GM19463 (cell line): ENCODE measurements at regions not wholly inside any gene's neighbourhood (a gene's known extent, or its start where the extent isn't known, plus 50 kb on each side); places are given as distances from the start of the nearest gene placed in this dataset.

Experiments used
- ATAC-seq: cut with Tn5 transposase; IDR thresholded peaks from one replicate; pipeline ENCODE4 v1.9.1; 2021; ENCODE audit warnings: mild to moderate bottlenecking, moderate library complexity; ENCODE audit not compliant: unreplicated experiment

DNA sequence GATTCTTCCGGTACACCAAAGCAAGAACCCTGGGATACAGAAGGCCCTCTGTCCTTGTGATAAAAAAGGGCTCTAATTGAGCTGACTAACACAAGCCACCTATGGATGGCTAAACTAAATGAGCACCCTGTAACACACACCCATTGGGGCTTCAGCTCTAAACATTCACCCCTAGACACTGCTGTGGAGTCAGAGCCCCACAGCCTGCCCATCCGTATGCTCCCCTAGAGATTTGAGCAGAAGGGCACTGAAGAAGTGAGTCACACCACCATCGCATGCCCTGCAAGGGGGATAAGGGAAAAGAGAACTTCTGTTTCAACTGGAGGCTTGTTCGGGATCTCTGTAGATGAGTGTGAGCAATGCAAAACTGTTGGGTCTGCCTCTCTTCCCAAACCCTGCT is 545.2 kb downstream of the KCTD8 start:
- no peak for ATAC-seq

DNA sequence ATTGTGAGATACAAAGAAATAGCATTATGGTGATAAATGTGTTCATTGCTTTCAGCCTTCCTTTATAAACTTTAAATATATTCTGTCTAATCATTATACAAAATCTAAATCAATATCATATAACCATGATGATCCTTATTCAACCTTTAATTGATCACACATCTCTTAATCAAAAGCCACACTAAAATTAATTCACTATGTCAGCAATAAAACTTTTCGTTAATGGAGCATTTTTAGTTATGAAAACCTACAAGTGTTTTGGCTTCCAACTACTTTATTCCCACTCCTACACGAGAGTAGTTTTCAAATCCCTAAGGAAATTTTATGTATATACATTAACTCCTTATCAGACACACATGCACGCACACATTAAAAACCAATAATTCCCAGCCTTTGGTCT is 530.2 kb downstream of the KCTD8 start:
- no peak for ATAC-seq

DNA sequence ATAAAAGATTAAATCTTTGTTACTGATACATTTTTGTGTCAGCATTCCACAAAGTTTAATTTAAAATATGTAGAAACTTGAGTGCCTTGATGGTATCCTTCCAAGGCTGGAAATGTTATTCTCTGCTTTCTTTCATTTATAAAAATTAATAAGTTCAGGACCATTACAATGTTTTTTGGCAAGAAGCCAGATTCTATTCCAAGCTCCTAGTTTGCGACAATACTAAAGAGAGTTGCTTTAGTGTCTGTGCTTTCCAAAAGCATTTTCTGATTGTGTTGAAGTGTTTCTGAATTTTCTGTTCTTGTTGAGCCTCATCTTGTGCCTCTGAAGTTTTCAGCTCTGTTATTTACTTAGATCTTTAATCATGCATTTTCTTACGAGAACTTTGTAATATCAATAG is 516.2 kb downstream of the KCTD8 start:
- ATAC-seq = no peak

DNA sequence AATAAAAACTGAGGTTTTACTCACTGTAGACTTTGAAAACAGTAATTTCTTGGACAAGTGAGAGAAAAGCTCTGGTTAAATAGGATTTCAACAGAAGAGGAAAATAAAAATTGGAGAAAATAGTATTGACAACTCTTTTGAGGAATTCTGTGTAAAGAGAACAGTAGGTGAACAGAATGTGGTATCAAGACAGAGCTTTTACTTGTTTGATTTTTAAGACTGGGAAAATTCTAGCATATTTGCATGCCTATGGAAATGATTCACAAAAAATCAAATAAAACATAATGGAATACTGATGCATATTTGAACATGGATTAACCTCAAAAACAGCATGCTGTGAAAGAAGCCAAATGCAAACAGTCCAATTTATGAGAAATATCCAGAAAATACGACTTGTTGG is 504.6 kb downstream of the KCTD8 start:
- ATAC-seq = no peak

DNA sequence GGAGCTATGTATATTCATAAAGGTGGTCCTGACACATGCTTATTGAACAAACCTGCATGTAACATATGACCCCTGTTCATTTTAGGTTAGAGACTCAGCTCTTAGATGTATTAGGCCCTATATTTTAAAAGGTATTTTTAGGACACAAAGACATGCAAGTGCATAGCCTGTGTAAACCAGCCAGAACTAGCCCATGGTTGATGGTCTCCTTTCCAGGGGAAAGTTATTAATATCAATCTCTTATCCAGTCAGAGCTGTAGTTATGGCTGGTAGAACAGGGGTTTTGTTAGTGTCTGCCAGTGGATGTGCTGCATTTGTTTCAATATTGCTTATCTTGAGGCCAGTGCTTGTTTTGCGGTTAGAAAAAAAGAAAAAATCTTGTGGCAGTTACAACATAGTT is 488.6 kb downstream of the KCTD8 start:
- ATAC-seq = no peak

DNA sequence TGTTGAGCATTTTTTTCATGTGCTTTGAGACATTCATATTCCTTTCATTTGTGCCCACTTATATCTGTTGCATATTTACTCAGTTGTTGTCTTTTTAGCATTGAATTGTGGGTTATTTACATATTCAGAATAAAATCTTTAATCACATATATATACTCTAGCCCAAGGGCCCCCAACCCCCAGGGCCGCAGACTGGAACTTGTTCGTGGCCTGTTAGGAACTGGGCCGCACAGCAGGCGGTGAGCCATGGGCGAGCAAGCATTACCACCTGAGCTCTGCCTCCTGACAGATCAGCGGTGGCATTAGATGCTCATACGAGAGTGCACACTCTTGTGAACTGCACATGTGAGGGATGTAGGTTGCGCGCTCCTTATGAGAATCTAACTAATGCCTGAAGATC is 480.6 kb downstream of the KCTD8 start:
- ATAC-seq = no peak

DNA sequence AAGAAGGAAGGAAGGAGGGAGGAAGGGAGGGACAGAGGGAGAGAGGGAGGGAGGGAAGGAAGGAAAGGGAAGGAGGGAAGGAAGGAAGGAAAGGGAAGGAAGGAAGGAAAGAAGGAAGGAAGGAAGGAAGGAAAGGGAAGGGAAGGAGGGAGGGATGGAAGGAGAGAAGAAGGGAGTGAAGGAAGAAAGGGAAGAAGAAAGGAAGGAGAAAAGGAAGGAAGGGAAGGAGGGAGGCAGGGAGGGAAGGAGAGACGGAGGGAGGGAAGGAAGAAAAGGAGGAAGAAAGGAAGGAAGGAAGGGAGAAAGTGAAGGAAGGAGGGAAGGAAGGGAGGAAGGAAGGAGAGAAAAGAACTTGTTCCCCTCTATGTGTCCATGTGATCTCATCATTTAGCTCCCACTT is 465.0 kb downstream of the KCTD8 start:
- ATAC-seq = no peak

DNA sequence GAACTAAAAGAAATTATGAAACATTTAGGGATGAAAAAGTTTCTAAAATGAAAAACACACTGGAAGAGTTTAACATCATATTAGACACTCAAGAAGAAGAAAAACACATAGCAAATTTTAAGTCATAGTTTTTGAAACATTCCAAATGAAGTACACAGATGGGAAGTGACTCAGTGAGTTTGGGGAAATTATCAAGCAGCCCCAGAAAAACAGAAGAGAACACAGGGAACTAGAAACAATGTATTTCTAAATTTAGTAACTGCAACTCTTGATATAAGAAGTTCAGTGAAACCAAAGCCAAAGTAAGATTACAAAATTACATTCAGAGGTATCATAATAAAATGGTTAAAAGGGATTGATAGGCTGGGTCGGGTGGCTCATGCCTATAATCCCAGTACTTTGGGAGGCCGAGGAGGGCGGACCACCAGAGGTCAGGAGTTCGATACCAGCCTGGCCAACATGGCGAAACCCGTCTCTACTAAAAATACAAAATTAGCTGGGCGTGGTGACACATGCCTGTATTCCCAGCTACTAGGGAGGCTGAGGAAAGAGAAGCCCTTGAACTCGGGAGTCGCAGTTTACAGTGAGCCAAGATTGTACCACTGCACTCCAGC is 461.2 kb downstream of the KCTD8 start:
- no peak for ATAC-seq

DNA sequence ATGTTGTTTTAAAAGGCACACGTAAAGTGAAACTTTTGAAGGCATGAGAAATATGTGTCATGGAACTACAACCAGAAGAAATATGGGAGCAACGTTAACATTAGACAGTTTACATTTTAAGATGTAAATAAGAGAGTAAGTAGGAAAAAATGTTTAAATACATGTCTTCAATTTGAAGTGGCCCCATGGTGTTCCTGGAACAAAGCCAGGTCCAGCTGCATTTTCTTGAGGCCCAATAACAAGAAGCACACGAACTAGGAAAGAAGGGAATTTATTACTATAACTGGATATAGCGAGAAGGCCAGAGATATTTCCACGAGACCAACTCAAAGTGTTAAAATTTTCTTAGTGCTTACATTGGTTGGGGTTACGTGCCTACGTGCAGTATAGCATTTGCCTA is 458.1 kb downstream of the KCTD8 start:
- ATAC-seq = no peak

DNA sequence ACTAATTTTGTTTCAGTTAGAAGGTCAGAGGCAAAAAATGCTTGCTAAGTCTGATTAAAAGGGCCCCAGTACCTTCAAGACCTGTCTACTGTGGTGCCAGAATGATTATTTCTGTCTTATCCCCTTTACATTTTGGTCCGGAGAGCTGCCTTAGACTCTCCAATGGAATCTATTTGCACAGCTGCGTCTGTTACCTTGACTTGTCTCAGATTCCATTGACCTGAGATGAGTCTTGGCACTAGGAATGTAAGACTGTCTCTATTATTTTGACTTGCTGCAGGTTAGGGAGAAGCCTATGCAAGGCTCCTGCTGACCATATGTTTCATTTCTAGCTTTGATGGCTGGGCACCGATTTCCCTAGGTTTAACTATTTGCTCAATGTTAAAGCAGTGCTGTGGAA is 457.6 kb downstream of the KCTD8 start:
- ATAC-seq = no peak

DNA sequence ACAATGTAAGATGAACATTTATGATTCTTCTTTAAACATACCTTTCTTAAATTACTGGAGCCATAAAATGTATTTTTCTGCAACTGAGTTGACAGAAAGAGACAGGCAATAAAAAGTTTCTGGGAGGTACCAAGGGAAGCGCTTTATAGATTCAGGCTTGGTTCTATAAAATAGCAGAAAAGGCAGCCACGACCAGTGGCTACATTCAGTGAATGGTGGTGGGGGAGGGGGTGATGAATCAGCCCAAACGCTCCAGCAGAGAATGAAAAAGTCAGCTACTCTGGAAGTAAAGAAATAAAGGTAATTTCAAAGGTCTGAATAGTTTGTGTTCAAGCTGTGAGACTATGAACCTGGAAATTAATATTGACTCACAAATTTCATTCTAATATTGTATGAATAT is 456.1 kb downstream of the KCTD8 start:
- ATAC-seq = no peak

DNA sequence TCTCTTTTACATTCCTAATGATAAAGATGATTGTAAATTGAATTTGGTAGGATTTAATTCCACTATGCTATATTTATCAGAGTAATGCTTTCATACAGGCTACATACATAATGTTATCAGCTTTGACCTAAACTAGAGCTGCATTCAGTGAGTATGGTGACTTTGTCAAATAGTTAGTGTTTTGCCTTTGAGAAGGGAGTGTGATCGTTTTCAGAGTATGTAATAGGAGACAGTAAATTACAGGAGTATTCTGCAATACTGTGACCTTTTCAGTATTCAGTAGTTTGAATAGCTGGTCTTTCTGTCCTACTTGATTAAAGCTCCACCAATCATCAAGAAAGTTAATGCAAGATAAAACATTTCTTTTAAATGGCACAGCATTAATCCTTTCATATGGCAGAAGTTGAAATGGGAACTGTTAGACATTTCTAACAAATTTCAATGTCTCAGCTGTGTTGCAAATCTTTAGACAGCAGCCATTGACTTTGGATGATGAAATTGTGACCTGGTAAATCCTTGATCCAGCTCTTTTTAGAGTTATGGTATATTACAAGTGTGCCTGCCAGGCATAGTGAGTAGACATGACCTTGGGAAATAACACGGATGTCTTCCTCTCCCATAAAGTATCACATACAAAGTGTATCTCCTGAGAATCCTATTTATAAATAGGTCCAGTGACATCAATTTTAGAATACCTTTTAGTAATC is 455.3 kb downstream of the KCTD8 start:
- ATAC-seq = no peak

DNA sequence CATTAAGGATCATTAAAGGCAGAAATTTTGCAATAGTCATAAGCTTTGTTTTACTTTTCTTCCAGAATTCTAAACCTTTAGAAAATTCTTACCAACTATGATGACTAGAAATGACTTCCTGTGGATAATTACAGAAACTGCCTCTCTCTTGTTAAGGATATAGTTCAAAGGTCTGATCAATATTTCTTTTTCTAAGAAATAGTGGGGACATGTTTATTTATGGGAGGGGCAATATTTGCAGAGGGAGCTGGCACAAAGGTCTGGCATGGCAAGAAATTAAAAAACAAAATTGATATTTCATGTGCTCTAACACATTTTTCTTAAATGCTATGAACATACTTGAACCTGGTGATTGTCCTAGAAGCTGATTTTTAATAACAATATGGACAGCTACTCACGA is 448.9 kb downstream of the KCTD8 start:
- ATAC-seq = no peak

DNA sequence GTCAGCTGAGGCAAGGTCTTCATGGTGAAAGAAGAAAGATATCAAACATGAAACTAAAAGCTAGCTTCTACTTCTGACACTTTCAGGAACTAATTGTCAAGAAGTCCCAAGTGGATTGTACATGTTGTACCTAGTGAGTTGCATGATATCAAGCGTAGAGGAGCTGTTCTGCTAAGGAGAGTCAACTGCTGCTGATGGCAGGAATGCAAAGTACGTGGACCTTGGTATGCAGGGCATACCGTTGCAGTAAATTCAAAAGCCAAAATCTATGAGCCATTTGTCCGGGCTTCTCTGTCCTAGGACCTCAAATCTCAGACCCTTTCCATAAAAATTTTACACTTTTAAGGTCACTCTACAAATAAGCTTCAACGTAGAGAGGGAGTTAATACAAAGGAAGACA is 446.2 kb downstream of the KCTD8 start:
- ATAC-seq = no peak

DNA sequence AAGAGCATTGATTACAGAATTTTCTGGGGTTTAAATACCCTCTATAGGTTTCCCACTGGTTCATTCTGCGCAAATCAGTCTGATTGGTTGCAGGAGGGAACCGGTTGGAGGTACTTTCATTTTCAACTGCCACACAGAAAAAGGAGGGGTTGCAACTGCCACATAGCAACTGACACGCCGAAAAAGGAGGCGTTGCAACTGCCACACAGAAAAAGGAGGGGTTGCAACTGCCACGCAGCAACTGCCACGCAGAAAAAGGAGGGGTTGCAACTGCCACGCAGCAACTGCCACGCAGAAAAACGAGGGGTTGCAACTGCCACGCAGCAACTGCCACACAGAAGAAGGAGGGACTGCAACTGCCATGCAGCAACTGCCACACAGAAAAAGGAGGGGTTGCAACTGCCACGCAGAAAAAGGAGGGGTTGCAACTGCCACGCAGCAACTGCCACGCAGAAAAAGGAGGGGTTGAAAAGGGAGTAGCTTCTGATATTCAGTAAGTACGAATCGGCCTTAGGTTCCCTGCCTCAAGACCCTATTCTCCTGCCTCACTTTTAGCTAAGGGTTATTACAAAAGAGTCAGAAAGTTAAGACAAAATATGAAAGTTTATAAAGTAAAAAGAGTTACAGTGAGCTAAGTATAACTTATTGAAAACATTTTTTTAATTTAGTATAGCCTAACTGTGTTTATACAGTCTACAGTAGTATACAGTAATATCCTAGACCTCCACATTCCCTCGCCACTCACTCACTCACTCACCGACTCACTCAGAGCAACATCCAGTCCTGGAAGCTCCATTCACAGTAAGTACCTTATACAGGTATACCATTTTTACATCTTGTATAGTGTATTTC is 431.8 kb downstream of the KCTD8 start:
- ATAC-seq = no peak

DNA sequence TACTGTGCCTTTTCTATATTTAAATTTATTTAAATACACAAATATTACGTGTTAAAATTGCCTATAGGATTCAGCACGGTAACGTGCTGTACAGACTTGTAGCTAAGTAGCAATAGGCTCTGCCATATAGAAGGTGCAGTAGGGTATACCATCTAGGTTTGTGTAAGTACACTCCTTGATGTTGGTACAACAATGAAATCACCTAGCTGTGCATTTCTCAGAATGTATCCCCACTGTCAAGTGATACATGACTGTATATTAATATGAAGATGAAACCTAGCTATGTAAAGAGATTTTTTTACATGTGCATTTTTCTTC is 431.2 kb downstream of the KCTD8 start:
- no peak for ATAC-seq

DNA sequence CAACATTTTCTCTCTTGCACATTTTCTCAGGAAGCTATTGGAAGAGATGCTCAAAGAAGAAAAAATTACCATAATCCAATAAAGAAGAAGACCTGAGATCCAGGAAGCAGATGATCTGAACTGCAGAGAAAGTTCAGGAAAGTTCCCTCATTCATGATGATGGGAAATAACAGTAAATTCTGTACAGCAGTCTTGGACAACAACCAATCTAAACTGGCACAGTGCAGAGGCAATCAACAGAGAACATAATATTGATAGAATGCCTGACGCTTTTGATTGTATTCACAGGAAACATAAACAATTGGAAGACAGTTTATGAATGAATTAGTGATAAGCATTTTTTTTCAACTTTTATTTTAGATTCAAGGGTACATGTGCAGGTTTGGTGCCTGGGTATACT is 428.9 kb downstream of the KCTD8 start:
- ATAC-seq = no peak

DNA sequence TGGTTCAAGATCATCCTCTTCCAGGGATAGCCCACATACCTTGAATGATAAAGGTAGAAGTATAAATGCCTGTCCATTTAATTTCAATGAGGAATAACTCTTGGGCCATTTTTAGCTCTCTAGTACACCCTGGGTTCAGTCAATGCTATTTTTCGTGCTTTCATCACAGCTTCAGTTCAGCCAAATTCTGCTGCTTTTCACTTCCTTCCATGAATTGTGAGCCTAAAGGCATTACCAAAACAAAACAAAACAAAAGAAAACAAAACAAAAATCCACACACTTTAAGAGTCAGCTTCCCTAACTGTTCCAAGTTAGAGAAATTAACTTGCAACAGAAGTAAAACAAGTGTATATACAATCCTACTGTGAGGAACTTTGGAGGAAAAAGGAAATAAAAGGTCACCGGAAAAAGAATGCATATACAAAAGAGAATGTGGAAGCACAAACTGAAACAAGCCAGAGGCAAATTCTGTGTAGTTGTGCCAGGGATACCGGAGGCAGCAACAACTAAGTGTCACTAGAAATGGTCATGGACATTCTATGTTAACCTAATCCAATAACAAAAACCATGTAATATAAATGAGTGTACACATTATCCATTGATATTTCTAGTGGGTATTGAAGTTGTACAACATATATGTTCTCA is 423.1 kb downstream of the KCTD8 start:
- ATAC-seq = no peak

DNA sequence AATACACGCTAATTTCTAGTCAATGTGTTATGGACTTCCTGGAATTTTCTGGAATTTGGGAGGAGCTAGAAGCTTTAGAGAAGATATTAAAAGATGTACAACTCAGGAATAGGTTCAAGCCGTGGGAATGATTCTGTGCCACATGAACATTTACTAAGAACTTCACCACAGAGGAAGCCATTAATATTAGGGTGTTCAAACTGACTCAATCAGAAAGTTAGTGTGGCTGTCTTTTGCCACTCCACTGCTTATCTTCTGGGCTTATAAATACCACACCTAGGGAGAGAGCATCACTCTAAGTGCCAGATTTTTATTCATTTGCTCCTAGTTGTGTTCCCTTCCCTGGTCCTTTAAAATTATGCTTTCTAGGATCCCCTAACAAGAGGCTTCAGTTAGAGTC is 409.8 kb downstream of the KCTD8 start:
- ATAC-seq = no peak

DNA sequence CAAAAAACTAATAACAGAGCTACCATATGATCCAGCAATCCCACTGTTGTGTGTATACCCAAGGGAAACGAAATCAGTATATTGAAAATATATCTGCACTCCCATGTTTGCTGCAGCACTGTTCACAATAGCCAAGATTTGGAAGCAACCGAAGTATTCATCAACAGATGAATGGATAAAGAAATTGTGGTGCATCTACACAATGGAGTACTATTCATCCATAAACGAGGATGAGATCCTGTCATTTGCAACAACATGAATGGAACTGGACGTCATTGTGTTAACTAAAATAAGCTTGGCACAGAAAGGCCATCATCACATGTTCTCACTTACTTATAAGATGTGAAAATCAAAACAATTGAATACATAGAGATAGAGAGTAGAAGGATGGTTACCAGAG is 402.1 kb downstream of the KCTD8 start:
- ATAC-seq = no peak

DNA sequence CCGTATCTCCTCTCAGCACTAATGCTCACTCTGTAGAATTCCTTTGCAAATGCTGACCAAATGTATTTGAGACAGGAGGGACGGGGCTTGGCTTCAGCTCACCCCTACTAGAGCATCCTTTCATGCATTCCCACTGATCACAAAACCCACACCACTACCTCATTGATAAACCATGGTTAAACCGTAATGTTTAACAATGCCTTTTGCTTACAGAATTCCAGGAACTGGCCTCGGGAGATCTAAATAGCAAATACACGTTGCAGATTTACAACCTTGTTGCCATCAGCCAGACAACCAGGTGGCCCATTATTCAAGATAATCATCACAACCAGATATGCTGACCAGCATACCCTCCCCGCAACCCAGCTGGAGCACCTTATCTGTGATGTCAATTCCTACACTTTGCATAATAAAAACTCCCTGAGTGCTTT is 391.9 kb downstream of the KCTD8 start:
- no peak for ATAC-seq

DNA sequence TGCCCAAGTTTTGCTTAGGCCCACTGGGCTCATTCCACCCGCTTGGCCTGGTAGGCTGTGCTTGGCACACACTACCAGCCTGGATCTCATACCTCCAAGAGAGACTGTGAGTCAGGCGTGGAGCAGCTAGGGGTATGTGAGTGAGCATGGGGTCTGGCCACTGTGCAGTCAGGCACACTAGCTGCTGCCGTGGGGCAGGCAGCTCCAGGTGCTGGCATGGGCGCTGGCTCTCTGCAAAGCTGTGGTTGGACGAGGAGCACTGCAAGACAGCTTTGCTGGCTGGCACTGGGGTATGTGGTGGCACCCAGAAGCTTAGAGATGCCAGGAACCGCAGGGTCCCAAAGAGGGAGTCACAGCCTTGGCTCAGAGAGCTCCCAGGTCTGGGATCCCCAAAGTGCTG is 377.8 kb downstream of the KCTD8 start:
- no peak for ATAC-seq
